ENCODE measurements at regions not wholly inside any gene's neighbourhood (a gene's known extent, or its start where the extent isn't known, plus 50 kb on each side); places are given as distances from the start of the nearest gene placed in this dataset.

DNA sequence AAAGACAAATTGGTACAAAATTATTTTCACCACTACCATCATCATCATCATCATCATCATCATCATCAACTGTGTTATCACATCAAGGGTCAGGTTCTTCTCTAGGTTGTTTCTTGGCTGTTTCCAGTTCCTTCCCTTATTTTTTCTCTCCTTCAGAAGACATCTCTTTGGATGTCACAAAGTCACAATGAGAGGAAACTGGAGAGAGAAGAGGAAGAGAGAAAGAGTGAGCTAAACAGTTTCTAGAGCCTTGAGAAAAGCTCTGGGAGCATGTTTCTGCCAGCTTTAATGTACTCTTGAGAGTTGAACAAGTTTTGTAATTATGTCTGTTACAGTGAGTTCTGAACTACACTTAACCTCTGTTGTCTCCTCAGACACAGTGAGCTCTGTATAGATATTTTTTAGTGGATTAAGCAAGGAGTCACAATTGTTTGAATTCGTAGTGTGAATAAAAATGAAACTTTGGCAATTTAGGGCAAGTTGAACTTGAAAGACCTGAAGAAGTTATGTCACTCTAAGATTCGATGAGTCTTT, 123.0 kb upstream of the AKIRIN2 start:
- no peaks in the 10 kb centered on the region for H3K27me3 ChIP-seq (ENCODE audit: control insufficient read depth in 5 of 5, insufficient read depth in 4 of 5, low read length in 5 of 5)
- H3K4me3 ChIP-seq (ENCODE audit: low read depth in 1 of 5, low read length in 5 of 5): no peak overlapping the region
- peaks cover 0 to 15% (median 11%) of the 10 kb centered on the region in 5 donors for H3K4me1 ChIP-seq (ENCODE audit: control insufficient read depth in 5 of 5, insufficient read depth in 5 of 5, low read length in 5 of 5)
- H3K27ac ChIP-seq (ENCODE audit: low read depth, low read length): peak overlapping the region; percentile 19
- no peaks in the 10 kb centered on the region for H3K9me3 ChIP-seq (ENCODE audit: control insufficient read depth in 5 of 5, low read length in 5 of 5)
- no peak overlapping the region for H3K9ac ChIP-seq (ENCODE audit: low read length in 5 of 5)
- no peaks in the 10 kb centered on the region for H3K36me3 ChIP-seq (ENCODE audit: control insufficient read depth in 5 of 5, insufficient read depth in 5 of 5, low read length in 5 of 5)

DNA sequence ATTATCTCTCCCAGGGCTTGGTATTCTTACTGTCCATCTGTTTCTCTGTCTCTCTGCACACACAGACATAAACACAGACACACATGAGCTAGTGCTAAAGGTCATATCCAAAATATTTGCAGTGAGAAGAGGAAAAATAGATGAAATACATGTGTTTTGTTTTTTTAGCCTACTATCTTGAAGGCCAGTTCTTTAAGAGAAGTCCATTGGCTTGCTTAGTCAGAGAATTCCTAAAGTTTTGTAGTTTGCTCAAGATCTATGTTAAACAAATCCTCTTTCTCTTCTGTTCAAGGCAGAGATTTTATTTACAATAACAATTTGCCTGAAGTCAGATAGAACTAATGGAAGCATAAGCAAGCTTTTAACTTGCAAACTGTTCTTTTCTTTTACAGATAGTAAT, 120.0 kb upstream of the AKIRIN2 start:
- H3K27ac ChIP-seq (ENCODE audit: low read depth, low read length): no peak overlapping the region
- no peaks in the 10 kb centered on the region for H3K9me3 ChIP-seq (ENCODE audit: control insufficient read depth in 5 of 5, low read length in 5 of 5)
- peaks cover 0 to 15% (median 11%) of the 10 kb centered on the region in 5 donors for H3K4me1 ChIP-seq (ENCODE audit: control insufficient read depth in 5 of 5, insufficient read depth in 5 of 5, low read length in 5 of 5)
- H3K36me3 ChIP-seq (ENCODE audit: control insufficient read depth in 5 of 5, insufficient read depth in 5 of 5, low read length in 5 of 5): no peaks in the 10 kb centered on the region
- no peak overlapping the region for H3K4me3 ChIP-seq (ENCODE audit: low read depth in 1 of 5, low read length in 5 of 5)
- H3K9ac ChIP-seq (ENCODE audit: low read length in 5 of 5): no peak overlapping the region
- H3K27me3 ChIP-seq (ENCODE audit: control insufficient read depth in 5 of 5, insufficient read depth in 4 of 5, low read length in 5 of 5): no peaks in the 10 kb centered on the region

DNA sequence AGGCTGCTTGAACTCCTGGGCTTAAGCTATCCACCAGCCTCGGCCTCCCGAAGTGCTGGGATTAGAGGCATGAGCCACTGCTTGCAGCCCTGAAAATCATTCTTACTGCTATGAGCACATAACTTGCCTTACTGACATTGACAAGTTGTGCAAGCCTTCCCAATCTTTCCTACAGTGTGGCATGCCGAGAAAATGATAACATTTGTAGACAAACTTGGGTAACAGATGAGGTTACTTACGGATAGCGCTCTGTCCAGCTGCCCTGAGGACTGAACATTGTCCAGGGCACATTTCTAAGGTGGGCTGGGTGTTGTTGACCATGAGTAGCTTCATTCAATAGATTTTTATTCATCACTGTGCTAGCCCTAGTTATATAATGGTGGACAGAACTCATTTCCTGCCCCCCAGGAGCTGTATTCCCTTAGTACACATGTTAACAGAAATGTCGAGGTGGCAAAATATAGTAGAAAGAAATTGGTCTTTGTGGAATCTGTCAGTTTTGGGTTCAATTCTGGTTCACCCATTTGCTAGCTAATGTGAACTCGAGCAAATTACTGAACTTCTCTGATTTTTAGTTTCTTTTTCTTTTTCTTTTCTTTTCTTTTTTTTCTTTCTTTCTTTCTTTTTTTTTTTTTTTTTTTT, 118.4 kb upstream of the AKIRIN2 start:
- H3K9ac ChIP-seq (ENCODE audit: low read length in 5 of 5): no peak overlapping the region
- H3K4me3 ChIP-seq (ENCODE audit: low read depth in 1 of 5, low read length in 5 of 5): no peak overlapping the region
- H3K27me3 ChIP-seq (ENCODE audit: control insufficient read depth in 5 of 5, insufficient read depth in 4 of 5, low read length in 5 of 5): no peaks in the 10 kb centered on the region
- H3K9me3 ChIP-seq (ENCODE audit: control insufficient read depth in 5 of 5, low read length in 5 of 5): no peaks in the 10 kb centered on the region
- H3K4me1 ChIP-seq (ENCODE audit: control insufficient read depth in 5 of 5, insufficient read depth in 5 of 5, low read length in 5 of 5): peaks cover 0 to 8% (median 6%) of the 10 kb centered on the region in 5 donors
- H3K36me3 ChIP-seq (ENCODE audit: control insufficient read depth in 5 of 5, insufficient read depth in 5 of 5, low read length in 5 of 5): no peaks in the 10 kb centered on the region
- H3K27ac ChIP-seq (ENCODE audit: low read depth, low read length): no peak overlapping the region

DNA sequence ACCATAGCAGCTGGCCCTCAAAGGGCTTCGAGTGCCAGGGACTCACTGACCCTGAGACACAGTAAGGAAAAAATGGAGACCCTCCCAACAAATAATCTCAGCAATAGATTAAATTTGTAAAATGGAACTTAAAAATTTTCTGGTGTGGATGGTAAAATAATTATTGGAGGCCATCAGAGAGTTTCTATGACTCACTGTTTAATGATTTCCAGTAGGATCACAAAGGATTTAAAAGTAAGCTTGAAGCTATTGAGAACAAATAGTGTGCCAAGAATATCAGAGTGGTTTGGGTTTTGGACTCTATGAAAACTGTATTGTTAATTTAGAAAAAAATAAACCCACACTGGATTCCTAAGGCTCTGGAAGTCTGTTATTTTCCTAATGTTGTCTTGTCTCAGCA, 115.2 kb upstream of the AKIRIN2 start:
- no peaks in the 10 kb centered on the region for H3K36me3 ChIP-seq (ENCODE audit: control insufficient read depth in 5 of 5, insufficient read depth in 5 of 5, low read length in 5 of 5)
- H3K27ac ChIP-seq (ENCODE audit: low read depth, low read length): no peak overlapping the region
- H3K4me1 ChIP-seq (ENCODE audit: control insufficient read depth in 5 of 5, insufficient read depth in 5 of 5, low read length in 5 of 5): peaks cover 0 to 3% (median 0%) of the 10 kb centered on the region in 5 donors
- no peak overlapping the region for H3K9ac ChIP-seq (ENCODE audit: low read length in 5 of 5)
- H3K27me3 ChIP-seq (ENCODE audit: control insufficient read depth in 5 of 5, insufficient read depth in 4 of 5, low read length in 5 of 5): peaks cover 0 to 3% (median 0%) of the 10 kb centered on the region in 5 donors
- H3K9me3 ChIP-seq (ENCODE audit: control insufficient read depth in 5 of 5, low read length in 5 of 5): no peaks in the 10 kb centered on the region
- no peak overlapping the region for H3K4me3 ChIP-seq (ENCODE audit: low read depth in 1 of 5, low read length in 5 of 5)

DNA sequence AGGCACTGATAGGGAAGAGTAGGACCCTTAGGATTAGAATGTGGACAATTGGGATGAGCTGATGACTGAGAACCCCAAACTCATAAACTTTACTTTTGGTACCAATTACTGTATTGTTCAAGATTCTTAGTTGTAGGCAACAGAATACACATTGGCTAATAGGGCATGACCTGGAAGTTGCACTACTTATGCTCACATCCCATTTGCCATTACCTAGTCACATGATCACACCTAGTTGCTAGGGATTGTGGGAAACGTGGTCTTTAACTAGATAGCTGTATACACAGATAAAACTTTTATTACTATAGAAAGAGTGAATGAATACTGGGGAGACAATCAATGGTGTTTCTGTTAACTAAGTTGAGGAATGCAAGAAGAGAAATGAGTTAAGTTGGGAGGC, 113.4 kb upstream of the AKIRIN2 start:
- Histone ChIP-seq H3K4me3 (ENCODE audit: low read depth in 1 of 5, low read length in 5 of 5) (no peak overlapping the region), H3K4me1 (ENCODE audit: control insufficient read depth in 5 of 5, insufficient read depth in 5 of 5, low read length in 5 of 5) (peaks cover 0 to 3% (median 0%) of the 10 kb centered on the region in 5 donors), H3K9me3 (ENCODE audit: control insufficient read depth in 5 of 5, low read length in 5 of 5) (no peaks in the 10 kb centered on the region), H3K36me3 (ENCODE audit: control insufficient read depth in 5 of 5, insufficient read depth in 5 of 5, low read length in 5 of 5) (no peaks in the 10 kb centered on the region), H3K9ac (ENCODE audit: low read length in 5 of 5) (no peak overlapping the region), H3K27ac (ENCODE audit: low read depth, low read length) (no peak overlapping the region), H3K27me3 (ENCODE audit: control insufficient read depth in 5 of 5, insufficient read depth in 4 of 5, low read length in 5 of 5) (peaks cover 0 to 4% (median 0%) of the 10 kb centered on the region in 5 donors)

DNA sequence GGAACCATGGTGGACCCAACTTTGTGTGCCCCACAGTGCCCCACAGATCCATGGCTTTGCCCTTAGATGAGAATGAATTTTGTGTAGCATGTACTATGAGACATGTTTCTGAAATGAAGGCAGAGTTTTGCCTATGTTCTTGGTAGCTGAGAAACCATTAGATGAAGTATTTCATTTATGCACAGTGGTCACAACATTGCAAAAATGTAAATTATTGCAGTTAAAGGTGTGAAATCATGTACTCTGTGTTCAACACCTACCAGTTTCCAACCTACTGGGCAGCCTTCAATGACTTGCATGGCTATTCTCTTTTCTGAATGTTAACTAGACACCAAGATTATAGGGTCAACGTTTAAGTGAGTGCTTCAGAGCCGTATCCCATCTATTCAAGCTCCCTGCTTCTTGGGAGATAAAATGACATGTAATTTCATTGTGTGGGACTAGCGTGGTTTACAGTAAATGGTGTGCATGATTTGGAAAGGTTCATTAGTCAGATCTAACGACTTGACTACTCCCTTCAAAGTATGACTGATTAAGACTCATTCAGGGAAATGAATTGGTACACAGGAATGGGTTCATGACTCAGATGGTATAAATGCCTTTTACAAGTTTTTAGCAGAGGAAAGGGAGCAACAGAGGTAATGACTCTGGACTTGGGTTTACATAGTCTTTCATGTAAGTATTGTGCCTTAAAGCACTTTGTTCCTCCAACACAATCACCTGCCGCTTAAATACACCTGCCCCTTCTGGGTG, 106.1 kb upstream of the AKIRIN2 start:
- H3K4me3 ChIP-seq (ENCODE audit: low read depth in 1 of 5, low read length in 5 of 5): no peak overlapping the region
- H3K27me3 ChIP-seq (ENCODE audit: control insufficient read depth in 5 of 5, insufficient read depth in 4 of 5, low read length in 5 of 5): peaks cover 0 to 9% (median 0%) of the 10 kb centered on the region in 5 donors
- H3K36me3 ChIP-seq (ENCODE audit: control insufficient read depth in 5 of 5, insufficient read depth in 5 of 5, low read length in 5 of 5): no peaks in the 10 kb centered on the region
- no peak overlapping the region for H3K9ac ChIP-seq (ENCODE audit: low read length in 5 of 5)
- H3K4me1 ChIP-seq (ENCODE audit: control insufficient read depth in 5 of 5, insufficient read depth in 5 of 5, low read length in 5 of 5): peaks cover 2 to 12% (median 8%) of the 10 kb centered on the region in 5 donors
- no peaks in the 10 kb centered on the region for H3K9me3 ChIP-seq (ENCODE audit: control insufficient read depth in 5 of 5, low read length in 5 of 5)
- H3K27ac ChIP-seq (ENCODE audit: low read depth, low read length): no peak overlapping the region

DNA sequence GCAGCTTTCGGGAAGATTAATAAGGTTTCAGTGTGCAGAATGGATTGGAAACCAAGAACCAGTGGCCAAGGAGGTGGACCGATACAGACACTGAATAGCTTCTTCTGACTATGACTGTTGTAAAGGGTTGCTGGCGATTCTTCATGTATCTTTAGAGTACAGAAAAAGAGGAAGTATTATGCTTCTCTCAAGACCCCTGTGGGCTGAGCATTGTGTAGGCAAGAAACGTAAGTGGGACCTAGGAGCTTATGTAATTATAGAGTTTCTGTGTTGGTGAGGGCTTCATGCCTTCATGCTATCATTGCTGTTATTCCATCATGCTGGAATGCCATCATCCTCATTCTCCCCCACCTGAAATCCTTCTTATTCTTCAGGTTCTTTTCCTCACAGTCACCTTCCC, 105.4 kb upstream of the AKIRIN2 start:
- H3K4me1 ChIP-seq (ENCODE audit: control insufficient read depth in 5 of 5, insufficient read depth in 5 of 5, low read length in 5 of 5): peaks cover 2 to 12% (median 8%) of the 10 kb centered on the region in 5 donors
- no peak overlapping the region for H3K9ac ChIP-seq (ENCODE audit: low read length in 5 of 5)
- no peak overlapping the region for H3K4me3 ChIP-seq (ENCODE audit: low read depth in 1 of 5, low read length in 5 of 5)
- no peaks in the 10 kb centered on the region for H3K9me3 ChIP-seq (ENCODE audit: control insufficient read depth in 5 of 5, low read length in 5 of 5)
- H3K27me3 ChIP-seq (ENCODE audit: control insufficient read depth in 5 of 5, insufficient read depth in 4 of 5, low read length in 5 of 5): peaks cover 0 to 9% (median 0%) of the 10 kb centered on the region in 5 donors
- H3K27ac ChIP-seq (ENCODE audit: low read depth, low read length): no peak overlapping the region
- H3K36me3 ChIP-seq (ENCODE audit: control insufficient read depth in 5 of 5, insufficient read depth in 5 of 5, low read length in 5 of 5): no peaks in the 10 kb centered on the region

DNA sequence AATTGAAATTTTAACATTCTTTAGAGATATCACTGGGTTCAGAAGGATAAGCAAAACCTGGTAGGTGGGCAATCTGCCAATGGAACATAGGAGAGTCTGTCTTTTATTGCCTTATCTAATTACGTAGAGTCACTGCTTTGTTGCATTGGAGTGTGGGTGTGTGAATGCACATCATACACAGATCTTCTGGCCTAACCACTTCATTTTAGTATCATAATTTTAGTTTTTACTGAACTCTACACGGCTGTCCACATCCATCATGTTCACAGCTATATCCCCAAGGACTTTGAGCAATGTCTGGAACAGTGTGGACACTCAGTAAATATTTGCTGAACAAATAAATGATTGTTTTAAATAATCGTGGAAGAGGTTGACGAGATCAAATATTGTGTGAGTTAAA, 104.6 kb upstream of the AKIRIN2 start:
- H3K27me3 ChIP-seq (ENCODE audit: control insufficient read depth in 5 of 5, insufficient read depth in 4 of 5, low read length in 5 of 5): peaks cover 0 to 4% (median 0%) of the 10 kb centered on the region in 5 donors
- H3K9me3 ChIP-seq (ENCODE audit: control insufficient read depth in 5 of 5, low read length in 5 of 5): no peaks in the 10 kb centered on the region
- H3K4me3 ChIP-seq (ENCODE audit: low read depth in 1 of 5, low read length in 5 of 5): no peak overlapping the region
- H3K36me3 ChIP-seq (ENCODE audit: control insufficient read depth in 5 of 5, insufficient read depth in 5 of 5, low read length in 5 of 5): no peaks in the 10 kb centered on the region
- H3K9ac ChIP-seq (ENCODE audit: low read length in 5 of 5): no peak overlapping the region
- H3K27ac ChIP-seq (ENCODE audit: low read depth, low read length): no peak overlapping the region
- H3K4me1 ChIP-seq (ENCODE audit: control insufficient read depth in 5 of 5, insufficient read depth in 5 of 5, low read length in 5 of 5): peaks cover 2 to 12% (median 8%) of the 10 kb centered on the region in 5 donors

DNA sequence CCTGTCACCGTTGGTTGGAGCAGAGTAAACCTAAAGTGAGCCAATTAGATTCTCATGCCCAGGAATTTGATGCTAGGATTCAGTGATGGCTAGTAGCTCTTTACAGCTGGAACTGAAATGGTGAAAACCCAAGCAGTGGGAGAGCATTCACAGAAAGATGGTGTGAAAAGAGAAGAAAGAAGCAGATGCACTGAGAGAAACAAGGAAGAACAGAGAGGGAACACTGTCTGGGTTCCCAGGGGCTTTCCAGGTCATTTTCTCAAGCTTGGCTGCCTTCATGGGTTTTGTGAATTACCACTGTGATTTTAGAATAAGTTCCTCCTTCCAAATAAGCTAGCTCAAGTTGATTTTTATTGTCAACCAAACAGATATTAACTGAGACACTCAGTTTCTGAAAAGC, 104.1 kb upstream of the AKIRIN2 start:
- peaks cover 0 to 4% (median 0%) of the 10 kb centered on the region in 5 donors for H3K27me3 ChIP-seq (ENCODE audit: control insufficient read depth in 5 of 5, insufficient read depth in 4 of 5, low read length in 5 of 5)
- no peaks in the 10 kb centered on the region for H3K36me3 ChIP-seq (ENCODE audit: control insufficient read depth in 5 of 5, insufficient read depth in 5 of 5, low read length in 5 of 5)
- H3K9me3 ChIP-seq (ENCODE audit: control insufficient read depth in 5 of 5, low read length in 5 of 5): no peaks in the 10 kb centered on the region
- no peak overlapping the region for H3K27ac ChIP-seq (ENCODE audit: low read depth, low read length)
- peaks cover 2 to 12% (median 8%) of the 10 kb centered on the region in 5 donors for H3K4me1 ChIP-seq (ENCODE audit: control insufficient read depth in 5 of 5, insufficient read depth in 5 of 5, low read length in 5 of 5)
- no peak overlapping the region for H3K4me3 ChIP-seq (ENCODE audit: low read depth in 1 of 5, low read length in 5 of 5)
- no peak overlapping the region for H3K9ac ChIP-seq (ENCODE audit: low read length in 5 of 5)

DNA sequence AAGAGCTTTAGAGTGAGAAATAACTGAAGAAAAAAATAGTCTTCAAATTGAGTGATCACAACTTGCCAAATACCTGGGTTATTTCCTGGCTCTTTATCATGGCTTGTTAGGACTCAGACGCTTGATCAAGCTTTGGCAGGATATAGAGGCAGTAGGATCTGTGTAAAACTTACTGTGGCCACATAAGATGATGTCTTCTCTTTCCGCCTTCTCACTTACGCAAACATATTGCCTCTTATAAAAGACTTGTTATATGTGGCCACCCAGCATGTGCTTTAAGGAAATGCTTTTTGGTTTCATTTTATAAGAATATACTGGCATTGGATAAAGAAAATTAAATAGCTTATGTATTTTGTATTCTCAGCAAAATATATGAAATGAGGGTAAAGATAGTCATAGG, 101.8 kb upstream of the AKIRIN2 start:
- peaks cover 0 to 4% (median 0%) of the 10 kb centered on the region in 5 donors for H3K27me3 ChIP-seq (ENCODE audit: control insufficient read depth in 5 of 5, insufficient read depth in 4 of 5, low read length in 5 of 5)
- no peaks in the 10 kb centered on the region for H3K36me3 ChIP-seq (ENCODE audit: control insufficient read depth in 5 of 5, insufficient read depth in 5 of 5, low read length in 5 of 5)
- H3K4me1 ChIP-seq (ENCODE audit: control insufficient read depth in 5 of 5, insufficient read depth in 5 of 5, low read length in 5 of 5): peaks cover 2 to 12% (median 8%) of the 10 kb centered on the region in 5 donors
- no peak overlapping the region for H3K27ac ChIP-seq (ENCODE audit: low read depth, low read length)
- H3K9ac ChIP-seq (ENCODE audit: low read length in 5 of 5): no peak overlapping the region
- H3K9me3 ChIP-seq (ENCODE audit: control insufficient read depth in 5 of 5, low read length in 5 of 5): no peaks in the 10 kb centered on the region
- no peak overlapping the region for H3K4me3 ChIP-seq (ENCODE audit: low read depth in 1 of 5, low read length in 5 of 5)
